Fibroblast of lung (primary cell): ENCODE measurements at regions not wholly inside any gene's neighbourhood (a gene's known extent, or its start where the extent isn't known, plus 50 kb on each side); places are given as distances from the start of the nearest gene placed in this dataset.

ENCODE experiments used
- EZH2 ChIP-seq: IDR thresholded peaks from 2 replicates; pipeline ENCODE4 v1.5.1; 2012; ENCODE audit warnings: low read length, control low read depth, mild to moderate bottlenecking; ENCODE audit errors: missing control alignments
- TF ChIP-seq, protein P1 (sequence below), 2 donors: IDR thresholded peaks in 1 of 2; conservative IDR thresholded peaks in 1 of 2; 1 replicate in 1 of 2; 2 replicates in 1 of 2; pipeline ENCODE4 v1.5.1; 2011 to 2012; ENCODE audit warnings: low read length in 2 of 2, control low read depth in 1 of 2, inconsistent platforms in 1 of 2, low read depth in 1 of 2, mild to moderate bottlenecking in 1 of 2

DNA sequence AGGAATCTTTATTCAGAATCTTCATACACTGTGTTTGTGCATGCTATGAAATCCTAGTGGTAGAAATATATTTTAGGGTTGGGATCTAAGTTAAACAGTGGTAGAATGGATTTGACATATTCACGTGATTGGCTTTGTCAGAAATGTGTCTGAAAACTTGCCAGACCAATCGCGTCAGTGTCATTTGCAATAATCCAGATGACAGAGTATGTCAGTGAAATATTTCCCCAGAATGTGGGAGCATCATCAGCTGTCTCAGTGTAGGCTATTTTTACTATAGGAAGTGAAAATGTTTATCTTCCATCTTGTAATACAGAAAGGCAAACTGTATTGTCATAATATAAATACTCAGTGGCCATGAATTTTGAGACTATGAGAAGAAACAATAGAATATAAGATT is 220.6 kb upstream of the EDIL3 start:
- TF ChIP-seq, protein P1, sequence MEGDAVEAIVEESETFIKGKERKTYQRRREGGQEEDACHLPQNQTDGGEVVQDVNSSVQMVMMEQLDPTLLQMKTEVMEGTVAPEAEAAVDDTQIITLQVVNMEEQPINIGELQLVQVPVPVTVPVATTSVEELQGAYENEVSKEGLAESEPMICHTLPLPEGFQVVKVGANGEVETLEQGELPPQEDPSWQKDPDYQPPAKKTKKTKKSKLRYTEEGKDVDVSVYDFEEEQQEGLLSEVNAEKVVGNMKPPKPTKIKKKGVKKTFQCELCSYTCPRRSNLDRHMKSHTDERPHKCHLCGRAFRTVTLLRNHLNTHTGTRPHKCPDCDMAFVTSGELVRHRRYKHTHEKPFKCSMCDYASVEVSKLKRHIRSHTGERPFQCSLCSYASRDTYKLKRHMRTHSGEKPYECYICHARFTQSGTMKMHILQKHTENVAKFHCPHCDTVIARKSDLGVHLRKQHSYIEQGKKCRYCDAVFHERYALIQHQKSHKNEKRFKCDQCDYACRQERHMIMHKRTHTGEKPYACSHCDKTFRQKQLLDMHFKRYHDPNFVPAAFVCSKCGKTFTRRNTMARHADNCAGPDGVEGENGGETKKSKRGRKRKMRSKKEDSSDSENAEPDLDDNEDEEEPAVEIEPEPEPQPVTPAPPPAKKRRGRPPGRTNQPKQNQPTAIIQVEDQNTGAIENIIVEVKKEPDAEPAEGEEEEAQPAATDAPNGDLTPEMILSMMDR (conservative IDR thresholded peaks at IDR 0.05 in 1 of 2, IDR thresholded peaks at IDR 0.05 in 1 of 2; ENCODE audit: low read depth in 1 of 2, low read length in 2 of 2) = no peak
- no peak for TF ChIP-seq EZH2
